ENCODE measurements at regions not wholly inside any gene's neighbourhood (a gene's known extent, or its start where the extent isn't known, plus 50 kb on each side); places are given as distances from the start of the nearest gene placed in this dataset.

DNA sequence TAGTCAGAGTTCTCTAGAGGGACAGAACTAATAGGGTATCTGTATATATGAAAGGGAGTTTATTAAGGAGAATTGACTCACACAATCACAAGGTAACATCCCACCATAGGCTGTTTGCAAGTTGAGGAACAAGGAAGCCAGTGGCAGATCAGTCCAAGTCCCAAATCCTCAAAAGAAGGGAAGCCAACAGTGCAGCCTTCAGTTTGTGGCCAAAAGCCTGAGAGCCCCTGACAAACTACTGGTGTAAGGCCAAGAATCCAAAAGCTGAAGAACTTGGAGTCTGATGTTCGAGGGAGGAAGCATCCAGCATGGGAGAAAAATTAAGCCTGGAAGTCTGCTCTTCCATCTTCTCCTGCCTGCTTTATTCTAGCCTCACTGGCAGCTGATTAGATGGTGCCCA is 1107.2 kb upstream of the CELF2 start:
- Histone ChIP-seq H3K9me3 (ENCODE audit: control insufficient read depth in 4 of 4, low read length in 3 of 4) (peaks cover 0 to 2% (median 0%) of the 10 kb centered on the region in 4 donors), H3K27me3 (ENCODE audit: control insufficient read depth in 4 of 4, insufficient read depth in 4 of 4, low read length in 3 of 4) (no peaks in the 10 kb centered on the region), H3K27ac (ENCODE audit: low read depth in 1 of 2, low read length in 2 of 2) (no peak overlapping the region), H3K4me1 (ENCODE audit: control insufficient read depth in 4 of 4, insufficient read depth in 4 of 4, low read length in 3 of 4) (no peaks in the 10 kb centered on the region), H3K36me3 (ENCODE audit: control insufficient read depth in 4 of 4, insufficient read depth in 3 of 4, low read depth in 1 of 4, low read length in 3 of 4) (no peaks in the 10 kb centered on the region), H3K9ac (ENCODE audit: low read depth in 1 of 2, low read length in 2 of 2) (no peak overlapping the region), H3K4me3 (ENCODE audit: low read depth in 1 of 3, low read length in 3 of 3) (no peak overlapping the region)
- WGBS, result 56% methylated on average over 1 of the region's 1 CpG
- TF ChIP-seq EGR1 (IDR thresholded peaks at IDR 0.05; ENCODE audit: low read depth in 2 of 2) (no peak), TAF1 (conservative IDR thresholded peaks at IDR 0.05) (no peak), YY1 (IDR thresholded peaks at IDR 0.05) (no peak), FOXA1 (IDR thresholded peaks at IDR 0.05) (no peak), FOXA2 (IDR thresholded peaks at IDR 0.05) (no peak)
- TF ChIP-seq, protein P1, sequence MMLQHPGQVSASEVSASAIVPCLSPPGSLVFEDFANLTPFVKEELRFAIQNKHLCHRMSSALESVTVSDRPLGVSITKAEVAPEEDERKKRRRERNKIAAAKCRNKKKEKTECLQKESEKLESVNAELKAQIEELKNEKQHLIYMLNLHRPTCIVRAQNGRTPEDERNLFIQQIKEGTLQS (IDR thresholded peaks at IDR 0.05), result no peak
- TF ChIP-seq, protein P2, sequence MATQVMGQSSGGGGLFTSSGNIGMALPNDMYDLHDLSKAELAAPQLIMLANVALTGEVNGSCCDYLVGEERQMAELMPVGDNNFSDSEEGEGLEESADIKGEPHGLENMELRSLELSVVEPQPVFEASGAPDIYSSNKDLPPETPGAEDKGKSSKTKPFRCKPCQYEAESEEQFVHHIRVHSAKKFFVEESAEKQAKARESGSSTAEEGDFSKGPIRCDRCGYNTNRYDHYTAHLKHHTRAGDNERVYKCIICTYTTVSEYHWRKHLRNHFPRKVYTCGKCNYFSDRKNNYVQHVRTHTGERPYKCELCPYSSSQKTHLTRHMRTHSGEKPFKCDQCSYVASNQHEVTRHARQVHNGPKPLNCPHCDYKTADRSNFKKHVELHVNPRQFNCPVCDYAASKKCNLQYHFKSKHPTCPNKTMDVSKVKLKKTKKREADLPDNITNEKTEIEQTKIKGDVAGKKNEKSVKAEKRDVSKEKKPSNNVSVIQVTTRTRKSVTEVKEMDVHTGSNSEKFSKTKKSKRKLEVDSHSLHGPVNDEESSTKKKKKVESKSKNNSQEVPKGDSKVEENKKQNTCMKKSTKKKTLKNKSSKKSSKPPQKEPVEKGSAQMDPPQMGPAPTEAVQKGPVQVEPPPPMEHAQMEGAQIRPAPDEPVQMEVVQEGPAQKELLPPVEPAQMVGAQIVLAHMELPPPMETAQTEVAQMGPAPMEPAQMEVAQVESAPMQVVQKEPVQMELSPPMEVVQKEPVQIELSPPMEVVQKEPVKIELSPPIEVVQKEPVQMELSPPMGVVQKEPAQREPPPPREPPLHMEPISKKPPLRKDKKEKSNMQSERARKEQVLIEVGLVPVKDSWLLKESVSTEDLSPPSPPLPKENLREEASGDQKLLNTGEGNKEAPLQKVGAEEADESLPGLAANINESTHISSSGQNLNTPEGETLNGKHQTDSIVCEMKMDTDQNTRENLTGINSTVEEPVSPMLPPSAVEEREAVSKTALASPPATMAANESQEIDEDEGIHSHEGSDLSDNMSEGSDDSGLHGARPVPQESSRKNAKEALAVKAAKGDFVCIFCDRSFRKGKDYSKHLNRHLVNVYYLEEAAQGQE (IDR thresholded peaks at IDR 0.05), result no peak
- DNase-seq (ENCODE audit: low spot score), result no peak

- Histone ChIP-seq H3K9ac (ENCODE audit: low read depth in 1 of 2, low read length in 2 of 2) (no peak overlapping the region), H3K4me1 (ENCODE audit: control insufficient read depth in 4 of 4, insufficient read depth in 4 of 4, low read length in 3 of 4) (no peaks in the 10 kb centered on the region), H3K27ac (ENCODE audit: low read depth in 1 of 2, low read length in 2 of 2) (no peak overlapping the region), H3K27me3 (ENCODE audit: control insufficient read depth in 4 of 4, insufficient read depth in 4 of 4, low read length in 3 of 4) (no peaks in the 10 kb centered on the region), H3K4me3 (ENCODE audit: low read depth in 1 of 3, low read length in 3 of 3) (no peak overlapping the region), H3K36me3 (ENCODE audit: control insufficient read depth in 4 of 4, insufficient read depth in 3 of 4, low read depth in 1 of 4, low read length in 3 of 4) (no peaks in the 10 kb centered on the region), H3K9me3 (ENCODE audit: control insufficient read depth in 4 of 4, low read length in 3 of 4) (no peaks in the 10 kb centered on the region)
- DNase-seq (ENCODE audit: low spot score), result no peak
- TF ChIP-seq TAF1 (conservative IDR thresholded peaks at IDR 0.05) (no peak), NR2F2 (IDR thresholded peaks at IDR 0.05) (no peak)
- TF ChIP-seq, protein P3, sequence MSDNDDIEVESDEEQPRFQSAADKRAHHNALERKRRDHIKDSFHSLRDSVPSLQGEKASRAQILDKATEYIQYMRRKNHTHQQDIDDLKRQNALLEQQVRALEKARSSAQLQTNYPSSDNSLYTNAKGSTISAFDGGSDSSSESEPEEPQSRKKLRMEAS (IDR thresholded peaks at IDR 0.05), result no peak
- TF ChIP-seq, protein P1 (IDR thresholded peaks at IDR 0.05), result no peak
- 69% methylated on average over 7 of the region's 7 CpGs for WGBS
Observed at GRCh38 chr10:9911488-9911887, 1106.2 kb upstream of the CELF2 start.

DNA sequence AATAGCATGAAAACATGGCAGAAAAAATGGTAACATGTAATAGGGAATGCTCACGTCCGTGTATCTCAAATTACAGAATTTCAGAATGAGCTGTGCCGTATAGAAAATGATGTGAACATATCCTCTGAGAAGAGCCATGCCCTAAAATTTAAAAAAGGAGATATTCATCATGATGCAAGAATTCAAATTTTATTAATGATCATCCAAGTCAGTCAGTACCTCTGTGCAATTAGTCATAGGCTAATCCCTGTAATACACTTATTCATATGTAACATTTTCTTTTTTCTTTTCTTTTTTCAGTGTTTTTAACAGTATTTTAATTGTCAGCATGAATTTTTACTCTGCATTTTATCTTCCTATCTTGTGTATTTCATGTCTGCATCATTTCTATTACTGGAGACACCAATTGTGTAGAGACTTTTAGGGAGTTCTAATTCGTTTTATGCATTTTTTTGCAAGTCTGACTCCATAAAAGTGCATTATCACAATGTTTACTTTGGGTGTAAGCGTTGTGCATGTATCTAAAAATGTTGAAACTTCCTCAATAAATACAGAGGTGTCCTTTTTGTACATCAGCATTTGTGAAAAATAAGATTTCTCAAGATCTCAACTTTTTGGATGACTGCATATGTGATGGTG is 1103.7 kb upstream of the CELF2 start:
- H3K27me3 ChIP-seq (ENCODE audit: control insufficient read depth in 4 of 4, insufficient read depth in 4 of 4, low read length in 3 of 4), result no peaks in the 10 kb centered on the region
- no peak overlapping the region for H3K27ac ChIP-seq (ENCODE audit: low read depth in 1 of 2, low read length in 2 of 2)
- TF ChIP-seq TAF1 (conservative IDR thresholded peaks at IDR 0.05) (no peak), SP1 (IDR thresholded peaks at IDR 0.05) (no peak), FOXA1 (IDR thresholded peaks at IDR 0.05) (no peak), GABPA (IDR thresholded peaks at IDR 0.05 in 1 of 2, conservative IDR thresholded peaks at IDR 0.05 in 1 of 2) (no peak), YY1 (IDR thresholded peaks at IDR 0.05) (no peak), RXRA (IDR thresholded peaks at IDR 0.05) (no peak)
- TF ChIP-seq, protein P1 (IDR thresholded peaks at IDR 0.05), result no peak
- TF ChIP-seq, protein P4, sequence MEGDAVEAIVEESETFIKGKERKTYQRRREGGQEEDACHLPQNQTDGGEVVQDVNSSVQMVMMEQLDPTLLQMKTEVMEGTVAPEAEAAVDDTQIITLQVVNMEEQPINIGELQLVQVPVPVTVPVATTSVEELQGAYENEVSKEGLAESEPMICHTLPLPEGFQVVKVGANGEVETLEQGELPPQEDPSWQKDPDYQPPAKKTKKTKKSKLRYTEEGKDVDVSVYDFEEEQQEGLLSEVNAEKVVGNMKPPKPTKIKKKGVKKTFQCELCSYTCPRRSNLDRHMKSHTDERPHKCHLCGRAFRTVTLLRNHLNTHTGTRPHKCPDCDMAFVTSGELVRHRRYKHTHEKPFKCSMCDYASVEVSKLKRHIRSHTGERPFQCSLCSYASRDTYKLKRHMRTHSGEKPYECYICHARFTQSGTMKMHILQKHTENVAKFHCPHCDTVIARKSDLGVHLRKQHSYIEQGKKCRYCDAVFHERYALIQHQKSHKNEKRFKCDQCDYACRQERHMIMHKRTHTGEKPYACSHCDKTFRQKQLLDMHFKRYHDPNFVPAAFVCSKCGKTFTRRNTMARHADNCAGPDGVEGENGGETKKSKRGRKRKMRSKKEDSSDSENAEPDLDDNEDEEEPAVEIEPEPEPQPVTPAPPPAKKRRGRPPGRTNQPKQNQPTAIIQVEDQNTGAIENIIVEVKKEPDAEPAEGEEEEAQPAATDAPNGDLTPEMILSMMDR (IDR thresholded peaks at IDR 0.05; ENCODE audit: low read depth, low read length, missing input control), result no peak
- TF ChIP-seq, protein P2 (IDR thresholded peaks at IDR 0.05), result no peak
- no peaks in the 10 kb centered on the region for H3K9me3 ChIP-seq (ENCODE audit: control insufficient read depth in 4 of 4, low read length in 3 of 4)
- no peak overlapping the region for H3K9ac ChIP-seq (ENCODE audit: low read depth in 1 of 2, low read length in 2 of 2)
- no peak overlapping the region for H3K4me3 ChIP-seq (ENCODE audit: low read depth in 1 of 3, low read length in 3 of 3)
- no peaks in the 10 kb centered on the region for H3K36me3 ChIP-seq (ENCODE audit: control insufficient read depth in 4 of 4, insufficient read depth in 3 of 4, low read depth in 1 of 4, low read length in 3 of 4)
- DNase-seq (ENCODE audit: low spot score), result no peak
- no peaks in the 10 kb centered on the region for H3K4me1 ChIP-seq (ENCODE audit: control insufficient read depth in 4 of 4, insufficient read depth in 4 of 4, low read length in 3 of 4)
- WGBS, result 52% methylated on average over 5 of the region's 5 CpGs
